ENCODE measurements at regions not wholly inside any gene's neighbourhood (a gene's known extent, or its start where the extent isn't known, plus 50 kb on each side); places are given as distances from the start of the nearest gene placed in this dataset.

GRCh38 chr5:29460971-29461559, 1732.4 kb upstream of the CDH6 start:
- TF ChIP-seq CTCF (IDR thresholded peaks at IDR 0.05; ENCODE audit: borderline replicate concordance, extremely low read depth, low read length, poor library complexity, severe bottlenecking) (no peak), EZH2 (IDR thresholded peaks at IDR 0.05; ENCODE audit: borderline replicate concordance, low read depth, low read length, severe bottlenecking) (no peak)

Data from DND-41 (cell line).